ENCODE measurements at regions not wholly inside any gene's neighbourhood (a gene's known extent, or its start where the extent isn't known, plus 50 kb on each side); places are given as distances from the start of the nearest gene placed in this dataset.

DNA sequence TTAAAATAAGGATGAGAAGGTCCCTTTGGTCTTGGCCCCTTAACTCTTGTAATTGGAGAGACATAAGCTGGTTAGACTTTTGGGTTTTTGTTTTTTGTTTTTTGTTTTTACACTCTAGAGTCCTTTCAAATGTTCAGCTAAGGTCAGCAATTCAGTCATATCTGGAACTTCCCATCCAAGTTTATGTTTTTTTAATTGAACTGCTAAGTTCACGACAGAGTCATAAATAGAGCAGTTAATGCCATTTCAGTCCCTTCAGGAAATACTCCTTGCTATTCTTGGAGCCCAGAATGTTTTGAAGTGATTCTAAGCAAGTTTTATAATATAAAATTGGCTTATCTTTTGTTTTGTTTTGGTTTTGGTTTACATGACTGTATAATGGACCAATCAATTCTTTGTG is 329.4 kb upstream of the PABPC4L start:
- in situ Hi-C loops (cut with HindIII; ENCODE audit: low pct_ligation_motif_present, low sequenced_read_pairs) = no loop called here
- TF ChIP-seq, protein P1, sequence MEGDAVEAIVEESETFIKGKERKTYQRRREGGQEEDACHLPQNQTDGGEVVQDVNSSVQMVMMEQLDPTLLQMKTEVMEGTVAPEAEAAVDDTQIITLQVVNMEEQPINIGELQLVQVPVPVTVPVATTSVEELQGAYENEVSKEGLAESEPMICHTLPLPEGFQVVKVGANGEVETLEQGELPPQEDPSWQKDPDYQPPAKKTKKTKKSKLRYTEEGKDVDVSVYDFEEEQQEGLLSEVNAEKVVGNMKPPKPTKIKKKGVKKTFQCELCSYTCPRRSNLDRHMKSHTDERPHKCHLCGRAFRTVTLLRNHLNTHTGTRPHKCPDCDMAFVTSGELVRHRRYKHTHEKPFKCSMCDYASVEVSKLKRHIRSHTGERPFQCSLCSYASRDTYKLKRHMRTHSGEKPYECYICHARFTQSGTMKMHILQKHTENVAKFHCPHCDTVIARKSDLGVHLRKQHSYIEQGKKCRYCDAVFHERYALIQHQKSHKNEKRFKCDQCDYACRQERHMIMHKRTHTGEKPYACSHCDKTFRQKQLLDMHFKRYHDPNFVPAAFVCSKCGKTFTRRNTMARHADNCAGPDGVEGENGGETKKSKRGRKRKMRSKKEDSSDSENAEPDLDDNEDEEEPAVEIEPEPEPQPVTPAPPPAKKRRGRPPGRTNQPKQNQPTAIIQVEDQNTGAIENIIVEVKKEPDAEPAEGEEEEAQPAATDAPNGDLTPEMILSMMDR (IDR thresholded peaks at IDR 0.05; ENCODE audit: low read depth, low read length, missing control alignments) = no peak
- Histone ChIP-seq H3K27me3 (replicated peaks) (no peaks in the 10 kb centered on the region), H3K4me3 (ENCODE audit: low read depth, low read length) (no peak overlapping the region), H3K36me3 (replicated peaks) (no peaks in the 10 kb centered on the region), H3K27ac (no peak overlapping the region)
- no peak for DNase-seq

DNA sequence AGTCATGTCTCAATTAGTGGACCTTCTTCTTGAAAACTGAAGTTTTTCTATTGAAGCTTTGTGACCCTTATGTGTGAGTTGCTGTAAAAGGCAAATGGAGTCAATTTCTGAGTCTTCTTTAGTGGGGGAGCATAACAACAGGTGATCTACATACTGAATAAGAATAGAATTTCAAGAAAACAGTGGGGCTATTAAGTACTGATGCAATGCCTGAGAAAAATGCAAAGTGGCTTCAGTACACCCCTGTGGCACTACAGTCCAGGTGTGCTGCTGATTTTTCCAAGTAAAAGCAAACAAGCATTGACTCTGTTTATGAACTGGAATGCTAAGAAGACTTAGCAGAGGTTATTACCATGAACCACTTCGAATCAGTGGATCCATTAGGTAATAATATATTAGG is 328.0 kb upstream of the PABPC4L start:
- H3K27me3 ChIP-seq (replicated peaks) = no peaks in the 10 kb centered on the region
- in situ Hi-C loops (cut with HindIII; ENCODE audit: low pct_ligation_motif_present, low sequenced_read_pairs) = no loop called here
- H3K27ac ChIP-seq = no peak overlapping the region
- H3K4me3 ChIP-seq (ENCODE audit: low read depth, low read length) = no peak overlapping the region
- TF ChIP-seq, protein P1 (IDR thresholded peaks at IDR 0.05; ENCODE audit: low read depth, low read length, missing control alignments) = no peak
- H3K36me3 ChIP-seq (replicated peaks) = no peaks in the 10 kb centered on the region
- DNase-seq = no peak

DNA sequence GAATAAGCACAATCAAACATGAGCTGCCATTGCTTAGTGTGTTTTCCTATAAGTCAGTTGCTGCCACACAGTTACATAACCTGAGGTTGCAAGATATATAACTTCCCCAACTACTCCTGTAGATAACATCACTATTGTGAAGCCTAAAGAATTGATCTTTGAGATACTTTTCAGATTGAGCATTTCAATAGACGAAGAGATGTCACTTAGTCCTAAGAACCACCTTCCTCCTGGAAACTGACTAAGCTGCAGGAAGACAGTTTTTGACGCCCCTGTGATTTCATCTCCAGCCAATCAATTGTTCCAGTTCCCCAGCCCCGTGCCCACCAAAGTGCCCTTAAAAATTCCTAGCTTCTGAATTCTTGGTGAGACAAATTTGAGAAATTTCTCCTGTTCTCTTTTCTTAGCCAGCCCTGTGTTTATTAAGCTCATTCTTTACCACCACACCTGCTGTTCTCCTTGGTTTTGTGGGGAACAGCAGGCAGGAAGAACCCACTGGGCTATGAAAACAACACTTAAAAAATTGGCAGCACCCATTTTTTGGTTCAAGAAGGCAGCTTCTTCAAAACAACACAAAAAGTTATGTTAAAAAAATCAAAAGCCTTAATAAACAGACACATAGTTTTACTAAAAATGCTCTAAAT is 317.1 kb upstream of the PABPC4L start:
- H3K27ac ChIP-seq = no peak overlapping the region
- no peak for DNase-seq
- TF ChIP-seq, protein P1 (IDR thresholded peaks at IDR 0.05; ENCODE audit: low read depth, low read length, missing control alignments) = no peak
- H3K36me3 ChIP-seq (replicated peaks) = no peaks in the 10 kb centered on the region
- in situ Hi-C loops (cut with HindIII; ENCODE audit: low pct_ligation_motif_present, low sequenced_read_pairs) = no loop called here
- H3K4me3 ChIP-seq (ENCODE audit: low read depth, low read length) = no peak overlapping the region
- no peaks in the 10 kb centered on the region for H3K27me3 ChIP-seq (replicated peaks)

DNA sequence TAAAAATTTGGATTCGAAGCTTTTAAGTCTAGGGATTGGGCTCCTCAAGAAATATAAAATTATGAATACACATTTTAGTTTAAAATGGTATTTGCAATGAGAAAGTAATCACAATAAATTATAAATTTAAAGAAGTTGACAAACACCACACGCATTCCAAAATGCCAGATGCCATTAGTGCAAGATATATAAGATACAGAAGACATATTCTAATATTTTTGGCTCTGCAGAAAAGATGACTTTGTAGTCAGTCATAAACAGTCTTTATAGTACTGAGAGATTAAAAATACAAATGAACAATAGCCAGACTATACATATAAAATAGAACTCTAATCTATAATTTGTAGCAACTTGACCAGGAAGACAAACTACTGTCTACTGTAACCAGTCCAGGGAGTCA is 309.0 kb upstream of the PABPC4L start:
- no peak overlapping the region for H3K4me3 ChIP-seq (ENCODE audit: low read depth, low read length)
- no peaks in the 10 kb centered on the region for H3K27me3 ChIP-seq (replicated peaks)
- in situ Hi-C loops (cut with HindIII; ENCODE audit: low pct_ligation_motif_present, low sequenced_read_pairs) = no loop called here
- no peak for DNase-seq
- H3K27ac ChIP-seq = no peak overlapping the region
- H3K36me3 ChIP-seq (replicated peaks) = no peaks in the 10 kb centered on the region
- TF ChIP-seq, protein P1 (IDR thresholded peaks at IDR 0.05; ENCODE audit: low read depth, low read length, missing control alignments) = no peak

DNA sequence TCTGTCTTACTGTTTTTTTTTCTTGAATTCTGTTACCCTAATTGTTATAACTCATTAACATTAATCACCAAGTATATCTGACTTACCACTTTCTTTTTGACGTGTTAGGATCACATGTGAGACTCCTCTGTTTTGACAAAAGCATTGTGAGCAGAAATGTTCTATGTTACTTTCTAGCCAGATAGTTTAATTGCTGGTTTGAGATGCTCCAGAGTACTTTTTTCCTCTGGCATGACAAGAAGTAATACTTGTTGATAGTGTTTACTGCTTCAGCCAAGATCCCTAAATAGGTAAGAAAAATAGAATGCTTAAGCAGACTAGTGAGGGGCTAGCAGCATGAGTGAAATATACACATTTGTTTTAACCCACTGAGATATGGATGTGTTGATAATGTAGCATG is 303.9 kb upstream of the PABPC4L start:
- Histone ChIP-seq H3K36me3 (replicated peaks) (no peaks in the 10 kb centered on the region), H3K27me3 (replicated peaks) (no peaks in the 10 kb centered on the region), H3K4me3 (ENCODE audit: low read depth, low read length) (no peak overlapping the region), H3K27ac (no peak overlapping the region)
- DNase-seq = no peak
- TF ChIP-seq, protein P1 (IDR thresholded peaks at IDR 0.05; ENCODE audit: low read depth, low read length, missing control alignments) = no peak
- in situ Hi-C loops (cut with HindIII; ENCODE audit: low pct_ligation_motif_present, low sequenced_read_pairs) = no loop called here
